ENCODE measurements at regions not wholly inside any gene's neighbourhood (a gene's known extent, or its start where the extent isn't known, plus 50 kb on each side); places are given as distances from the start of the nearest gene placed in this dataset.

DNA sequence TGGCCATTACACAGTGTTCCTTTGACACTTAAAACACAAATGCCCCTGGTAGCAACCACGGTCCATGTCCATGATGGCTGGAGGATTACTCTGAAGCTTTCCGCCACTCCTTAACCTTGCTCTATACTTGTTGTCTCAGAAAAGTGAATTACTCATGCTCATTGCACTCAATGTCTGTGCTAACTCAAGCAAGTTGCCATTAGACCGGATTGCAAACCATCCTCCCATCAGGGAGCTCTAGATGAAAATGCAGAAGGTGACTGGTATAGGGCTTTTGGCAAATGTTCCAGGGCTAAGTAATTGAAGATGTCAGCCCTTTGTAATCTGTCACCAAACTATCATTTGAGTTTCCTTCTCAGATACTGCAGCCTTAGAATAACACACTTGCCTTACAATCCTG lies 1288.3 kb upstream of the B3GALT2 start:
- TF ChIP-seq, protein P1, sequence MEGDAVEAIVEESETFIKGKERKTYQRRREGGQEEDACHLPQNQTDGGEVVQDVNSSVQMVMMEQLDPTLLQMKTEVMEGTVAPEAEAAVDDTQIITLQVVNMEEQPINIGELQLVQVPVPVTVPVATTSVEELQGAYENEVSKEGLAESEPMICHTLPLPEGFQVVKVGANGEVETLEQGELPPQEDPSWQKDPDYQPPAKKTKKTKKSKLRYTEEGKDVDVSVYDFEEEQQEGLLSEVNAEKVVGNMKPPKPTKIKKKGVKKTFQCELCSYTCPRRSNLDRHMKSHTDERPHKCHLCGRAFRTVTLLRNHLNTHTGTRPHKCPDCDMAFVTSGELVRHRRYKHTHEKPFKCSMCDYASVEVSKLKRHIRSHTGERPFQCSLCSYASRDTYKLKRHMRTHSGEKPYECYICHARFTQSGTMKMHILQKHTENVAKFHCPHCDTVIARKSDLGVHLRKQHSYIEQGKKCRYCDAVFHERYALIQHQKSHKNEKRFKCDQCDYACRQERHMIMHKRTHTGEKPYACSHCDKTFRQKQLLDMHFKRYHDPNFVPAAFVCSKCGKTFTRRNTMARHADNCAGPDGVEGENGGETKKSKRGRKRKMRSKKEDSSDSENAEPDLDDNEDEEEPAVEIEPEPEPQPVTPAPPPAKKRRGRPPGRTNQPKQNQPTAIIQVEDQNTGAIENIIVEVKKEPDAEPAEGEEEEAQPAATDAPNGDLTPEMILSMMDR (IDR thresholded peaks at IDR 0.05 in 4 of 5, conservative IDR thresholded peaks at IDR 0.05 in 1 of 5), result no peak
- TF ChIP-seq POLR2A (IDR thresholded peaks at IDR 0.05), result no peak
